GM19025 (cell line): ENCODE measurements at regions not wholly inside any gene's neighbourhood (a gene's known extent, or its start where the extent isn't known, plus 50 kb on each side); places are given as distances from the start of the nearest gene placed in this dataset.
"Not testable (repeated sequence)": the region's sequence is repeated elsewhere in the genome, so short reads cannot be mapped to it uniquely, and the experiment has no call there.

Experiments
- ATAC-seq: cut with Tn5 transposase; IDR thresholded peaks from one replicate; pipeline ENCODE4 v1.9.1; 2021; ENCODE audit warnings: mild to moderate bottlenecking, low read depth, moderate library complexity; ENCODE audit not compliant: unreplicated experiment

- no peak for ATAC-seq
These were observed 69.8 kb downstream of the IGSF1 start for GRCh38 chrX:131219271-131219670.

GRCh38 chrX:131217989-131218388 is 71.1 kb downstream of the IGSF1 start:
- ATAC-seq: no peak

DNA sequence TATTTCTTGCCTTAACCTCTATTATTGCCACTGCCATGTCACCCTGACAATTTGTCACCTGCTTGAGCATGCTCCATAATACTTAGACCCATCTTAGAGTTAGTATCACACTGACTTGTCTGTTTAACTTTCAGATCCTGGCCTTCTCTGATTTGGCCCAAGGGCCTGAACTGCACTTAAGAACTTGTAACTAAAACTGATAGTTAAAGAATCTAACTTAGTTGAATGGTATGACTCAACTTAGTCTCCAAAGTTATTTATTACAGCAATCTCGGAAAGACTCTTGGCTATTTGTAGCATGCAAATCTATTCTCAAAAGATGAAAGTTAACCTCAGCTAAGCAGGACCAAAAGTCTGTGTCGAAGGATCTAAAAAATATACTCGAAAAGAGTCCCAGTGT is 72.3 kb downstream of the IGSF1 start:
- peak; percentile 72 for ATAC-seq

DNA sequence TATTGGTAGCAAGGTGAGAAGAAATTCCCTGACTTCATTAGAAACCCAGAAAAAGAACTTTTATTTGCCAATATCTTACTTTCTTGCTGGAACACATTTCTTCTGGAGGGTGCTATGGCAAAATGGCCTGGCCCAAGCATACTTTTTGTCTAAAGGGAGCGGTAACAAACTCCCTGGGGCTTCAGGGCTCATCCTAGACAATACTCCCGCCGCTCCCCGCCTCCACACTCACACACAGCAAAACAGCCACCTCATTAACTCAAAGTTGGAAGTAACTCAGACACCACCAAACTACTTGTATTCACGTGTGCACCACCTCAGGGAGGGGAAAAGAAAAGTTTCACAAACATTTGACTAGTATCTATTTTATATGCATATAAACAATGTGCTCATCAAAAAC is 75.7 kb downstream of the IGSF1 start:
- no peak for ATAC-seq

- no peak for ATAC-seq
These were observed 86.3 kb downstream of the IGSF1 start for GRCh38 chrX:131202766-131203165.

- no peak for ATAC-seq
These were observed 87.1 kb downstream of the IGSF1 start for GRCh38 chrX:131201986-131202385.

GRCh38 chrX:131199091-131199490 is 90.0 kb downstream of the IGSF1 start:
- no peak for ATAC-seq

- ATAC-seq: no peak
These were observed 101.9 kb downstream of the IGSF1 start for GRCh38 chrX:131187206-131187605.

DNA sequence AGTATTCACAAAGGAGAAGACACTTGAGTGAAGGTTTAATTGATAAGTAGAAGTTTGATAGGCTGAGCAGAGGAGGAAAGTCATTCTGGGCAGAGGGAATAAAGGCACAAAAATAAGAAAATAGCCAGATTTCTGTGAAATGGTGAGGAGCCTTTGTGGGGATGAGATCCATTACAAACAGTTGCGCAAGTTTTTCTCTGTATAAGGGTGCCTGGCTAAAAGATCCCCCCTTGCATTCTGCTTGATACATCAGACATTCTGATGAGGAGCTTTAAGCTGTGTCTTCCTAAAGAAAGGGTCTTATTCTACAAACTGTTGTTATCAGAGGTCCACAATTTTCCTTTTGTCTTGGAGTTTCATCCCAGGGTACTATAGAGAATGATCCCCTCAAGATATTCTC is 112.0 kb downstream of the ARHGAP36 start:
- ATAC-seq: no peak

DNA sequence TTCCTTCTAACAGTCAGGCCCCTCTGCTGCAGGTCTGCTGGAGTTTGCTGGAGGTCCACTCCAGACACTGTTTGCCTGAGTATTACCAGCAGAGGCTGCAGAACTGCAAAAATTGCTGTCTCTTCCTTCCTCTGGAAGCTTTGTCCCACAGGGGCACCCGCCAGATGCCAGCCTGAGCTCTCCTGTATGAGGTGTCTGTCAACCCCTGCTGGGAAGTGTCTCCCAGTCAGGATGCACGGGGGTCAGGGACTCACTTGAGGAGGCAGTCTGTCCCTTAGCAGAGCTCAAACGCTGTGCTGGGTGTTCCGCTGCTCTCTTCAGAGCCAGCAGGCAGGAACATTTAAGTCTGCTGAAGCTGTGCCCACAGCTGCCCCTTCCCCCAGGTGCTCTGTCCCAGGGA is 105.5 kb downstream of the ARHGAP36 start:
- ATAC-seq: not testable (repeated sequence)

DNA sequence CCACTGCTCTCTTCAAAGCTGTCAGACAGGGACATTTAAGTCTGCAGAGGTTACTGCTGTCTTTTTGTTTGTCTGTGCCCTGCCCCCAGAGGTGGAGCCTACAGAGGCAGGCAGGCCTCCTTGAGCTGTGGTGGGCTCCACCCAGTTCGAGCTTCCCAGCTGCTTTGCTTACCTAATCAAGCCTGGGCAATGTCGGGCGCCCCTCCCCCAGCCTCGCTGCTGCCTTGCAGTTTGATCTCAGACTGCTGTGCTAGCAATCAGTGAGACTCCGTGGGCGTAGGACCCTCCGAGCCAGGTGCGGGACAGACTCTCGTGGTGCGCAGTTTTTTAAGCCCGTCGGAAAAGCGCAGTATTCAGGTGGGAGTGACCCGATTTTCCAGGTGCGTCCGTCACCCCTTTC is 99.5 kb downstream of the ARHGAP36 start:
- ATAC-seq: not testable (repeated sequence)

- no peak for ATAC-seq
These were observed 88.6 kb downstream of the ARHGAP36 start for GRCh38 chrX:131146702-131147101.
